ENCODE measurements at regions not wholly inside any gene's neighbourhood (a gene's known extent, or its start where the extent isn't known, plus 50 kb on each side); places are given as distances from the start of the nearest gene placed in this dataset.

DNA sequence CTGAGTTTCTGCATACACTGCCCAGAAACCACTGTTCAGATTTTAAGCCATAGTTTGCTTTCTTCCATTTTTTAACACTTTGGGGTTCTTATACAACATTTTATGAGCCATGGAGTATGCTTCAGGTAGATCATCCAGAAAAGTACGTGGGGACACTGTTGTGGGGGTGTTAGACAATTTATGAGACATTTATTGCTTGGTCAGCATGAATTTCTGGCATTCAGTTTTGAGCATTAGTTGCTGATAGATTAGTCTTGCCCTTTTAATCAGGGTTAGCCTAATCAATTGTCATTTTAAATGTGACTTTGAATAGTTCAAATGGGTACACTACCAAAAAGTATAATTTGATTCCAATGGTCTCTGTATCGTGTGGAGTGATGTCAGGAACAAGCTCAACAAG lies 434.9 kb downstream of the GPM6A start:
- ChIA-PET CTCF (no interaction called here), POLR2A (no interaction called here)
- TF ChIP-seq L3MBTL2 (conservative IDR thresholded peaks at IDR 0.05), result no peak
- TF ChIP-seq NFRKB (IDR thresholded peaks at IDR 0.05), result no peak
- no peak for TF ChIP-seq CTBP1 (IDR thresholded peaks at IDR 0.05; ENCODE audit: borderline replicate concordance)
- no peak for TF ChIP-seq ELF4 (IDR thresholded peaks at IDR 0.05)
- no peak for TF ChIP-seq FOXA1 (IDR thresholded peaks at IDR 0.05)
- no peak for TF ChIP-seq BHLHE40 (IDR thresholded peaks at IDR 0.05; ENCODE audit: borderline replicate concordance)
- no peak for DNase-seq (ENCODE audit: extremely low spot score)

- ChIA-PET POLR2A (no interaction called here), CTCF (interaction anchor here (0.6 kb wide), 1 partner anchor 164 kb away, joined by 3 read pairs; no protein-coding TSS in a partner anchor)
- DNase-seq (ENCODE audit: extremely low spot score), result no peak
- TF ChIP-seq FOXK2 (IDR thresholded peaks at IDR 0.05), result no peak
- no peak for TF ChIP-seq FOXM1 (IDR thresholded peaks at IDR 0.05; ENCODE audit: borderline replicate concordance)
- no peak for TF ChIP-seq NFRKB (IDR thresholded peaks at IDR 0.05)
- TF ChIP-seq ELF4 (IDR thresholded peaks at IDR 0.05), result no peak
- TF ChIP-seq FOXA1 (IDR thresholded peaks at IDR 0.05), result no peak
- TF ChIP-seq ZNF384 (IDR thresholded peaks at IDR 0.05), result no peak
- TF ChIP-seq BHLHE40 (IDR thresholded peaks at IDR 0.05; ENCODE audit: borderline replicate concordance), result no peak
- TF ChIP-seq ARNT (IDR thresholded peaks at IDR 0.05), result no peak
- TF ChIP-seq TARDBP (IDR thresholded peaks at IDR 0.05), result no peak
These were observed 433.7 kb downstream of the GPM6A start for GRCh38 chr4:175378372-175378771.

GRCh38 chr4:175380841-175381240 lies 431.2 kb downstream of the GPM6A start:
- TF ChIP-seq ARNT (IDR thresholded peaks at IDR 0.05) (no peak), NFRKB (IDR thresholded peaks at IDR 0.05) (no peak), TARDBP (IDR thresholded peaks at IDR 0.05) (no peak), LEF1 (IDR thresholded peaks at IDR 0.05; ENCODE audit: borderline replicate concordance) (no peak), SP1 (IDR thresholded peaks at IDR 0.05) (no peak), ZNF384 (IDR thresholded peaks at IDR 0.05) (no peak), FOXM1 (IDR thresholded peaks at IDR 0.05; ENCODE audit: borderline replicate concordance) (no peak), BHLHE40 (IDR thresholded peaks at IDR 0.05; ENCODE audit: borderline replicate concordance) (no peak), FOXK2 (IDR thresholded peaks at IDR 0.05) (no peak), SUZ12 (IDR thresholded peaks at IDR 0.05) (no peak), CTBP1 (IDR thresholded peaks at IDR 0.05; ENCODE audit: borderline replicate concordance) (no peak), HDGF (IDR thresholded peaks at IDR 0.05; ENCODE audit: borderline replicate concordance) (no peak)
- DNase-seq (ENCODE audit: extremely low spot score), result no peak
- ChIA-PET POLR2A (no interaction called here), CTCF (no interaction called here)

DNA sequence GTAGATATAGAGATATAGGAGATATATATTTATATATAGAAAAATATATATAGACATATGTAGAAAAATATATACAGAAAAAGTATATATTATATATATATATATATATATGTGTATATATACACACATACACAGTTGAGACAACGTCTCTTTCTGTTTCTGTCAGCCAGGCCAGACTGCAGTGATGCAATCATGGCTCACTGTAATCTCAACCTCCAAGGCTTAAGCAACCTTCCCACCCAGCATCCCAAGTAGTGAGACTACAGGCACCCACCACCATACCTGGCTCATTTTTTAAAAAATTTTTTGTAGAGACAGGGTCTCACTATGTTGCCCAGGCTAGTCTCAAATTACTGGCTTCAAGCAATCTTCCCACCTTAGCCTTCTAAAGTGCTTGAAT lies 426.3 kb downstream of the GPM6A start:
- TF ChIP-seq LEF1 (IDR thresholded peaks at IDR 0.05; ENCODE audit: borderline replicate concordance) (no peak), ELF4 (IDR thresholded peaks at IDR 0.05) (no peak), BHLHE40 (IDR thresholded peaks at IDR 0.05; ENCODE audit: borderline replicate concordance) (no peak), TARDBP (IDR thresholded peaks at IDR 0.05) (no peak), SUZ12 (IDR thresholded peaks at IDR 0.05) (no peak), L3MBTL2 (conservative IDR thresholded peaks at IDR 0.05) (no peak)
- ChIA-PET CTCF (no interaction called here), POLR2A (no interaction called here)
- DNase-seq (ENCODE audit: extremely low spot score), result no peak

DNA sequence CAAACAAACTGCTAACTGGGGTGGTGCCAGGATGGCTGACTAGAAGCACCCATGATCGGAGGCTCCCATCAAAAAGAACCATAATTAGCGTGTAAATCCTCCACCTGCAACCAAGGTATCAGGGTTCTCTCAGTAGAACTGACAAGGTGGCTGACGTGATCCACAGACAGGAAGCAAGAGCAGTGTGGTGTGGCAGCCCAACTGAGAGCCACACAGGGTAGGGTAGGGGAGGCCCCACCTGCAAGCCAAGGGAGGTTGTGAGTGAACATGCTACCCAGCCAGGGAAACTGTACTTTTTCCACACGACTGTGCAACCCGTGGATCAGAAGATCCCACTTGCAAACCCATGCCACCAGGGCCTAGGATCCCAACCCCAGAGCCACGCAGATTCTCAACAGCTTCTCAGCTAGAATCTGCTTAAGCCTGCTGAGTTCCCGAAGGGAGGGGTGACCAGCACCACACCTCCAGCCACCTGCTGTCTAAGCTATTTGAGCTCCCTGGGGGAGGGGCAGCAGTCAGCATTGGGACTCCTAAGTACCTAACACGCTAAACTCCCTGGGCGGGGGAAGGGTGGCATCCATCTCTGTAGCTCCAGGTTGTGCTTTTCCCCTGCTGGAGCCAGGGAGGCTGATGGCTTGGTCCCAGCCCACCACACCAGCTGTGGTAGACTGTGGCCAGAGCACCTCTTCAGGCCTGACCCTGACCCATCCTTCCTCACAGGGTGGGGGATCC lies 425.1 kb downstream of the GPM6A start:
- POLR2A ChIA-PET, result no interaction called here
- TF ChIP-seq SP1 (IDR thresholded peaks at IDR 0.05) (no peak), CTBP1 (IDR thresholded peaks at IDR 0.05; ENCODE audit: borderline replicate concordance) (no peak), LEF1 (IDR thresholded peaks at IDR 0.05; ENCODE audit: borderline replicate concordance) (no peak), SUZ12 (IDR thresholded peaks at IDR 0.05) (no peak), TARDBP (IDR thresholded peaks at IDR 0.05) (no peak), NFRKB (IDR thresholded peaks at IDR 0.05) (no peak), ZNF384 (IDR thresholded peaks at IDR 0.05) (no peak), HDGF (IDR thresholded peaks at IDR 0.05; ENCODE audit: borderline replicate concordance) (no peak), BHLHE40 (IDR thresholded peaks at IDR 0.05; ENCODE audit: borderline replicate concordance) (no peak), L3MBTL2 (conservative IDR thresholded peaks at IDR 0.05) (no peak), ARNT (IDR thresholded peaks at IDR 0.05) (no peak), FOXK2 (IDR thresholded peaks at IDR 0.05) (no peak), PKNOX1 (IDR thresholded peaks at IDR 0.05) (no peak)
- CTCF ChIA-PET, result no interaction called here
- DNase-seq (ENCODE audit: extremely low spot score), result no peak

DNA sequence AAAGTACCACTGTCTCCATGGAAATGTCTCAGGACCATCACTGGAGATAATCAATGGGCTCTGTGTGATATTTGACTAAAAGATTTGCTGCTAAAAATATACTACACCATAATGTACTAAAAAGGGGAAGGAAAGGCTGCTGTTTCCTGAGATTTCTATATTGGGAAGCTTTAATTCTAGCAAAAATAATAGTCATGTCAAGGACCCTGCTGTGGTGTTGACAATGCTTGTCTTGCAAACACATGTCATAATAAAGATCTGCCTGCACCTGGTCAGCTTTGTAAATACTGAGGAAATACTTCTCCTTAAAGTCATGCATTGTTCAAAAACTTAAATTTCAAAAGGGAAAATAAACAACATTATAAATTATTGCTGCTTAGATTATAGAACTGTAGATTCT lies 417.9 kb downstream of the GPM6A start:
- TF ChIP-seq CTBP1 (IDR thresholded peaks at IDR 0.05; ENCODE audit: borderline replicate concordance), result no peak
- TF ChIP-seq ELF4 (IDR thresholded peaks at IDR 0.05), result no peak
- TF ChIP-seq HDGF (IDR thresholded peaks at IDR 0.05; ENCODE audit: borderline replicate concordance), result no peak
- no peak for TF ChIP-seq SP1 (IDR thresholded peaks at IDR 0.05)
- no peak for DNase-seq (ENCODE audit: extremely low spot score)
- CTCF ChIA-PET, result no interaction called here
- POLR2A ChIA-PET, result no interaction called here

GRCh38 chr4:175405961-175406360 lies 406.1 kb downstream of the GPM6A start:
- TF ChIP-seq ELF4 (IDR thresholded peaks at IDR 0.05), result no peak
- TF ChIP-seq HDGF (IDR thresholded peaks at IDR 0.05; ENCODE audit: borderline replicate concordance), result no peak
- TF ChIP-seq NFRKB (IDR thresholded peaks at IDR 0.05), result no peak
- no peak for TF ChIP-seq ARNT (IDR thresholded peaks at IDR 0.05)
- TF ChIP-seq BHLHE40 (IDR thresholded peaks at IDR 0.05; ENCODE audit: borderline replicate concordance), result no peak
- no peak for TF ChIP-seq ZNF384 (IDR thresholded peaks at IDR 0.05)
- TF ChIP-seq LEF1 (IDR thresholded peaks at IDR 0.05; ENCODE audit: borderline replicate concordance), result no peak
- no peak for TF ChIP-seq FOXK2 (IDR thresholded peaks at IDR 0.05)
- no peak for TF ChIP-seq L3MBTL2 (conservative IDR thresholded peaks at IDR 0.05)
- TF ChIP-seq FOXA1 (IDR thresholded peaks at IDR 0.05), result no peak
- no peak for TF ChIP-seq FOXM1 (IDR thresholded peaks at IDR 0.05; ENCODE audit: borderline replicate concordance)
- no peak for TF ChIP-seq SP1 (IDR thresholded peaks at IDR 0.05)
- no peak for TF ChIP-seq CTBP1 (IDR thresholded peaks at IDR 0.05; ENCODE audit: borderline replicate concordance)
- TF ChIP-seq SUZ12 (IDR thresholded peaks at IDR 0.05), result no peak
- TF ChIP-seq TARDBP (IDR thresholded peaks at IDR 0.05), result no peak
- TF ChIP-seq PKNOX1 (IDR thresholded peaks at IDR 0.05), result no peak
- ChIA-PET POLR2A (no interaction called here), CTCF (no interaction called here)
- DNase-seq (ENCODE audit: extremely low spot score), result no peak
